Stimulated activated CD4-positive, alpha-beta T cell treated with anti-CD3 and anti-CD28 coated beads, Interleukin-2, amount 100 ng/mL, for 48 hours (primary cell): ENCODE measurements at regions not wholly inside any gene's neighbourhood (a gene's known extent, or its start where the extent isn't known, plus 50 kb on each side); places are given as distances from the start of the nearest gene placed in this dataset.

Experiments
- DNase-seq, 2 donors: peaks; one replicate each; pipeline ENCODE4 v3.0.0-alpha.2; 2020

- DNase-seq = no peak
These were observed 68.3 kb upstream of the EDN1 start for GRCh38 chr6:12221856-12222255.

- no peak for DNase-seq
These were observed 67.5 kb upstream of the EDN1 start for GRCh38 chr6:12222405-12223366.

GRCh38 chr6:12223383-12223782 lies 66.8 kb upstream of the EDN1 start:
- DNase-seq = no peak

GRCh38 chr6:12224251-12224650 lies 65.9 kb upstream of the EDN1 start:
- DNase-seq = no peak

GRCh38 chr6:12228447-12229146 lies 61.6 kb upstream of the EDN1 start:
- DNase-seq = no peak

GRCh38 chr6:12229332-12229731 lies 60.8 kb upstream of the EDN1 start:
- DNase-seq = no peak

GRCh38 chr6:12230523-12230922 lies 59.6 kb upstream of the EDN1 start:
- DNase-seq = no peak

GRCh38 chr6:12232339-12232738 lies 57.8 kb upstream of the EDN1 start:
- no peak for DNase-seq

- DNase-seq = no peak
These were observed 57.3 kb upstream of the EDN1 start for GRCh38 chr6:12232821-12233220.

GRCh38 chr6:12233693-12234571 lies 56.2 kb upstream of the EDN1 start:
- peak in 1 of 2 donors; percentile 29 for DNase-seq

GRCh38 chr6:12235341-12235740 lies 54.8 kb upstream of the EDN1 start:
- no peak for DNase-seq

GRCh38 chr6:12238219-12238618 lies 51.9 kb upstream of the EDN1 start:
- DNase-seq = no peak
